Panc1 (cell line): ENCODE measurements at regions not wholly inside any gene's neighbourhood (a gene's known extent, or its start where the extent isn't known, plus 50 kb on each side); places are given as distances from the start of the nearest gene placed in this dataset.

Experiments
- POLR2AphosphoS5 ChIP-seq: IDR thresholded peaks from 2 replicates; pipeline ENCODE4 v1.6.1; 2012; ENCODE audit warnings: mild to moderate bottlenecking, low read depth, low read length, moderate library complexity
- TCF7L2 ChIP-seq: IDR thresholded peaks from 2 replicates; pipeline ENCODE4 v1.6.1; 2011; ENCODE audit warnings: mild to moderate bottlenecking, low read depth, low read length, inconsistent platforms
- TF ChIP-seq, protein P1 (sequence below): fragments of 450-650 bp; IDR thresholded peaks from 2 replicates; pipeline ENCODE4 v1.5.1; 2017; ENCODE audit warnings: mild to moderate bottlenecking
- TF ChIP-seq, protein P2 (sequence below), 2 experiments: IDR thresholded peaks; 2 replicates each; pipeline ENCODE4 v1.6.1; 2011 to 2012; ENCODE audit warnings: low read depth in 2 of 2, control low read depth in 1 of 2, low read length in 1 of 2, mild to moderate bottlenecking in 1 of 2, moderate library complexity in 1 of 2; ENCODE audit not compliant: insufficient read depth in 1 of 2

DNA sequence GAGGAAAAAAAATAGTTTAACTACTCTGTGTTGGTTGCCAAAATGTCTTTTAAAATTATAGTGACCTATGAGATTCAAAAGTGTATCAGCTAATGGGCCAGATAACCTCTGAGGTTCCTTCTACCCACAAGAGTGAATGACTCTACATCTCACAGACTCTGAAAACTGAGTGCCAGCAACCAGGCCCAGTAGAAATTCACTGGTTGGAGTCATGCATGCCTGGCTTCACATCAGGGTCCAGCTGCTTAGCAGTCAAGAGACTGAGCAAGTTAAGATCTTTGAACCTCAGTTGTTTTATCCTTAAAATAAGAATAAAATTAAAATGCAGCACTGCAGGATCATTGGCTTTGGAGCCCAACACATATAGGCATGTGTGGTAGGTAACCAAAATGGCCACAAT lies 342.6 kb upstream of the NFIA start:
- TF ChIP-seq POLR2AphosphoS5 = no peak
- TF ChIP-seq, protein P1, sequence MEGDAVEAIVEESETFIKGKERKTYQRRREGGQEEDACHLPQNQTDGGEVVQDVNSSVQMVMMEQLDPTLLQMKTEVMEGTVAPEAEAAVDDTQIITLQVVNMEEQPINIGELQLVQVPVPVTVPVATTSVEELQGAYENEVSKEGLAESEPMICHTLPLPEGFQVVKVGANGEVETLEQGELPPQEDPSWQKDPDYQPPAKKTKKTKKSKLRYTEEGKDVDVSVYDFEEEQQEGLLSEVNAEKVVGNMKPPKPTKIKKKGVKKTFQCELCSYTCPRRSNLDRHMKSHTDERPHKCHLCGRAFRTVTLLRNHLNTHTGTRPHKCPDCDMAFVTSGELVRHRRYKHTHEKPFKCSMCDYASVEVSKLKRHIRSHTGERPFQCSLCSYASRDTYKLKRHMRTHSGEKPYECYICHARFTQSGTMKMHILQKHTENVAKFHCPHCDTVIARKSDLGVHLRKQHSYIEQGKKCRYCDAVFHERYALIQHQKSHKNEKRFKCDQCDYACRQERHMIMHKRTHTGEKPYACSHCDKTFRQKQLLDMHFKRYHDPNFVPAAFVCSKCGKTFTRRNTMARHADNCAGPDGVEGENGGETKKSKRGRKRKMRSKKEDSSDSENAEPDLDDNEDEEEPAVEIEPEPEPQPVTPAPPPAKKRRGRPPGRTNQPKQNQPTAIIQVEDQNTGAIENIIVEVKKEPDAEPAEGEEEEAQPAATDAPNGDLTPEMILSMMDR = no peak
- TF ChIP-seq TCF7L2 = no peak
- TF ChIP-seq, protein P2, sequence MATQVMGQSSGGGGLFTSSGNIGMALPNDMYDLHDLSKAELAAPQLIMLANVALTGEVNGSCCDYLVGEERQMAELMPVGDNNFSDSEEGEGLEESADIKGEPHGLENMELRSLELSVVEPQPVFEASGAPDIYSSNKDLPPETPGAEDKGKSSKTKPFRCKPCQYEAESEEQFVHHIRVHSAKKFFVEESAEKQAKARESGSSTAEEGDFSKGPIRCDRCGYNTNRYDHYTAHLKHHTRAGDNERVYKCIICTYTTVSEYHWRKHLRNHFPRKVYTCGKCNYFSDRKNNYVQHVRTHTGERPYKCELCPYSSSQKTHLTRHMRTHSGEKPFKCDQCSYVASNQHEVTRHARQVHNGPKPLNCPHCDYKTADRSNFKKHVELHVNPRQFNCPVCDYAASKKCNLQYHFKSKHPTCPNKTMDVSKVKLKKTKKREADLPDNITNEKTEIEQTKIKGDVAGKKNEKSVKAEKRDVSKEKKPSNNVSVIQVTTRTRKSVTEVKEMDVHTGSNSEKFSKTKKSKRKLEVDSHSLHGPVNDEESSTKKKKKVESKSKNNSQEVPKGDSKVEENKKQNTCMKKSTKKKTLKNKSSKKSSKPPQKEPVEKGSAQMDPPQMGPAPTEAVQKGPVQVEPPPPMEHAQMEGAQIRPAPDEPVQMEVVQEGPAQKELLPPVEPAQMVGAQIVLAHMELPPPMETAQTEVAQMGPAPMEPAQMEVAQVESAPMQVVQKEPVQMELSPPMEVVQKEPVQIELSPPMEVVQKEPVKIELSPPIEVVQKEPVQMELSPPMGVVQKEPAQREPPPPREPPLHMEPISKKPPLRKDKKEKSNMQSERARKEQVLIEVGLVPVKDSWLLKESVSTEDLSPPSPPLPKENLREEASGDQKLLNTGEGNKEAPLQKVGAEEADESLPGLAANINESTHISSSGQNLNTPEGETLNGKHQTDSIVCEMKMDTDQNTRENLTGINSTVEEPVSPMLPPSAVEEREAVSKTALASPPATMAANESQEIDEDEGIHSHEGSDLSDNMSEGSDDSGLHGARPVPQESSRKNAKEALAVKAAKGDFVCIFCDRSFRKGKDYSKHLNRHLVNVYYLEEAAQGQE (IDR thresholded peaks at IDR 0.05; ENCODE audit: insufficient read depth in 1 of 2, low read depth in 2 of 2, low read length in 1 of 2) = no peak
